NCI-H128 (cell line): ENCODE measurements at regions not wholly inside any gene's neighbourhood (a gene's known extent, or its start where the extent isn't known, plus 50 kb on each side); places are given as distances from the start of the nearest gene placed in this dataset.
"Not testable (repeated sequence)": the region's sequence is repeated elsewhere in the genome, so short reads cannot be mapped to it uniquely, and the experiment has no call there.

ENCODE experiments used
- DNase-seq: peaks from one replicate; lab custom pipeline; 2025; ENCODE audit not compliant: unreplicated experiment; lab: John Stamatoyannopoulos, UW

GRCh38 chr2:220789961-220790360 lies 782.1 kb downstream of the EPHA4 start:
- no peak for DNase-seq

GRCh38 chr2:220795705-220796104 lies 776.4 kb downstream of the EPHA4 start:
- DNase-seq = no peak

GRCh38 chr2:220811115-220811514 lies 761.0 kb downstream of the EPHA4 start:
- no peak for DNase-seq

GRCh38 chr2:220811952-220812570 lies 760.0 kb downstream of the EPHA4 start:
- no peak for DNase-seq

GRCh38 chr2:220814441-220814840 lies 757.7 kb downstream of the EPHA4 start:
- DNase-seq = no peak

GRCh38 chr2:220815698-220816097 lies 756.4 kb downstream of the EPHA4 start:
- DNase-seq = no peak

- DNase-seq = no peak
Observed at GRCh38 chr2:220821683-220822082, 750.4 kb downstream of the EPHA4 start.

GRCh38 chr2:220823590-220823989 lies 748.5 kb downstream of the EPHA4 start:
- not testable (repeated sequence) for DNase-seq

GRCh38 chr2:220833446-220833845 lies 738.7 kb downstream of the EPHA4 start:
- DNase-seq = no peak

- no peak for DNase-seq
Observed at GRCh38 chr2:220835583-220835982, 736.5 kb downstream of the EPHA4 start.

GRCh38 chr2:220837226-220837625 lies 734.9 kb downstream of the EPHA4 start:
- DNase-seq = no peak

- DNase-seq = no peak
Observed at GRCh38 chr2:220842901-220843665, 729.0 kb downstream of the EPHA4 start.

GRCh38 chr2:220845766-220846273 lies 726.3 kb downstream of the EPHA4 start:
- no peak for DNase-seq

GRCh38 chr2:220847006-220847405 lies 725.1 kb downstream of the EPHA4 start:
- no peak for DNase-seq

- DNase-seq = no peak
Observed at GRCh38 chr2:220847589-220847988, 724.5 kb downstream of the EPHA4 start.

- DNase-seq = no peak
Observed at GRCh38 chr2:220849433-220849832, 722.7 kb downstream of the EPHA4 start.

- DNase-seq = no peak
Observed at GRCh38 chr2:220850116-220850515, 722.0 kb downstream of the EPHA4 start.

- DNase-seq = no peak
Observed at GRCh38 chr2:220855296-220855695, 716.8 kb downstream of the EPHA4 start.

GRCh38 chr2:220856486-220856885 lies 715.6 kb downstream of the EPHA4 start:
- no peak for DNase-seq

GRCh38 chr2:220857368-220857767 lies 714.7 kb downstream of the EPHA4 start:
- no peak for DNase-seq

- DNase-seq = no peak
Observed at GRCh38 chr2:220858101-220858500, 714.0 kb downstream of the EPHA4 start.

GRCh38 chr2:220871909-220872308 lies 700.2 kb downstream of the EPHA4 start:
- no peak for DNase-seq
